Limb (tissue), 2 donors: ENCODE measurements at regions not wholly inside any gene's neighbourhood (a gene's known extent, or its start where the extent isn't known, plus 50 kb on each side); places are given as distances from the start of the nearest gene placed in this dataset.

Experiments used
- DNase-seq, 2 donors: peaks; one replicate each; pipeline ENCODE4 v3.0.0-alpha.2; 2016; ENCODE audit errors: extremely low spot score in 2 of 2

DNA sequence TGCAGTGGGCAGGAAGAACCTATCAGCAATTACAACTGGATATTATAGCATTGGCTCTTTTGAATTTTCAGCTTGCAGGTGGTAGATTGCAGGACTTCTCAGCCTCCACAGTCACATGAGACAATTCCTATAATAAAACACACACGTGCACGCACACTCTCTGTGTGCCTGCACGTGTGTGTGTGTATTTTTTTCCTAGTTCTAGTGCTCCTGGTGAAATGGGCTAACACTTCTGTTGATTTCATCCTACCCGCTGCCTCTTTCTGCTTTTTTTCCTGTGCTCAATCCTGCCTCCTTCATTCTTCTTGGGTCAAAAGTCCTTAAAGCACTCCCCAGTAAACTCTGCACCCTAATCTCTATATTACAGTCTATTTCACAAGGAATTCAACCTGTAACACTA is 320.1 kb downstream of the OSTF1 start:
- DNase-seq, result no peak

GRCh38 chr9:75410405-75410804 is 322.1 kb downstream of the OSTF1 start:
- DNase-seq, result no peak

DNA sequence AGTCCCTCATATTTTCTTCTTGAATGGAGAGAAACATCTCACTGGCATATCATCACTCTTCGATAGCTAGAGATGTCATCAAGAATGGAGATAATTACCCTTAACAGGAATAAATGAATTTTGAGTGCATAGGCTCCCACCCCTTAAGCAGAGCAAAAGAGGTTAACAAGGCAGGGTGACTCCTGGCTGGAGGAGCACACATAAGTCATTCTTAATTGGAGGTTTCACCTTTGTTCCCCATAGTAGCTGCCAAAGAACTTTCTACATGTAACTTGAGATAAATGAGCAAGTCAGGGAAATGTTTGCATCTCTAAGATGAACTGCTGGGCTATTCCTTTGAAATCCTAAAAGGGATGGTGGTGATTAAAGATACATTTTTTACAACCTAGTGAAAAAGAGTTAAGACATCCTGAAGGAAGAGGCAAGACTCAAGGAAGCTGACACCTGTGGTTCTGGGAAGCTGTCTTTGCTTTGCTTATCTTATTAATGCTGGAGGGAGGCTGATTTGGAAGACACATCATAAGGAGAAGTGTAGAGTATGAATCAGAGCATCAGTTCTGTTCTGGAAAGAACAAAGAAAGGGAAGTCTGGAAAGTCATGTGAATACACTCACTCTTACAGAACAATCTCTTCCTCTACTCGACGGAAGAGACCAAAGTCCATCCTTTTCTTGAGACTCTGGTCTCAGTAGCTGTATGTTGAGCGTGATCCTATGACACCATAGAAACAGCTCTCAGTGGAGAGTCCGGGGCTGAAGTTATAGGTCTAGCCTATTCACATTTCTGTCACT is 326.3 kb downstream of the OSTF1 start:
- no peak for DNase-seq

- DNase-seq, result no peak
These were observed 329.2 kb downstream of the OSTF1 start for GRCh38 chr9:75417471-75417870.

DNA sequence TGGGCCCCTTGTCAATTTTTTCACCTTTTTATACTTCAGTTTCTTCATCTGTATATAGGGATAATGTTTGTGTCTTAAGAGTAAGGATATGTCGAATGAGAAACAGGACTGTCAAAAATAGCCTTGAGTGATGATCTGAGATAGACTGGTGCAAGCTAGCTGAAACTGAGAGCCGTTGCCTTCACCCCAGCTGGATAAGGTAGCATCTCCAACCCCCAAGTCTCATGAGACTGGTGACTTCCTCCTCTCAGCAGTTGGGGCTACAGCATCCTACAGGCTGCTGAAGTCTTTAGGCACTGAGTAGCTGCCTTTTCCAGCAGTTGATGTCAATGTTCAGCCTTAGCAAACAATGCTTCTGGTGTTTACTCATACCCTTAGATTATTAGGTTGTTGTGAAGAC is 330.2 kb downstream of the OSTF1 start:
- DNase-seq, result no peak

- DNase-seq, result no peak
These were observed 334.7 kb downstream of the OSTF1 start for GRCh38 chr9:75422944-75423522.

DNA sequence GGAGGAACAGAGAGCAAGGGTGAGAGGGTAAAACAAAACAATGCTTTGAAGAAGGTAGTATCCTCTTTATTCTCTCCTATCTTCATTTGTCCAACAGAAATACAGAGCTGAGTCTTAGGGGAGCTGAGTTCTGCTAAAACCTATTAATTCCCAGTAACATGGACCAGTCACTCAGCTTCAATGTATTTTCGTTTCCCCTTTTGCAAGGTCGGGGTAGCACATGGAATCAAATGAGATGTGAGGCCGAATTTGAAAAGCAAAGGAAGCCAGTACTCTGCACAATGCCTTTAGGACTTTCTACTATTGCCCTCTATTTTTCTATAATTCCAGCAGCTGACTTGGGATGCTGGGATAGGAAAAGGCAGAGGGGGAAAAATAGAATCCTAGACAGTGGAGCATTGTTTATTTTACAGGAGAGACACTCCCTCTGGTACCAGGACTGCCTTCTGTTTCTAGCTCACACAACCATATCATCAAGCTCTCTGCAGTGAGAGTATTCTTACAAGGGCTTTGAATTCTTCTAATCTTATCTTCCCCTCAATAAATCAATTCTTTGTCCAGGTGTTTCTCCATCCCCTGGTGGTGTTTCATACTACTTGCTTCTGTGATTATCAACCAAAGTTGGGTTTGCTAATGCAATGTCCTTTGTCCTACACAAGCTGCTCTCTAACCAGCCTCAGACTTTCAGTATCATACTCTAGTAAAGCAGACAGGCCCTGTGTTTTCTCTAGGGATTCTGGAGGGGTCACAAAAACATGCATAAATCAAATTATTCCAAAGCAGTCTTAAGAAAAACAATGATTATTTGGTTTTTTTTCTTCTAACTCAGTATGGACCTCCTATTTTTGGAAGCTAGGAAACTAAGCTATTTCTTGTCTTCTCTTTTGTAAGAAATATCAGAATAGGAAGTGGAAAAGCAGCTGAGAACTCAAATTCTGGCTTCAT is 341.5 kb downstream of the OSTF1 start:
- no peak for DNase-seq

- no peak for DNase-seq
These were observed 343.1 kb downstream of the OSTF1 start for GRCh38 chr9:75431375-75431774.

GRCh38 chr9:75432386-75432785 is 344.1 kb downstream of the OSTF1 start:
- DNase-seq, result no peak

- no peak for DNase-seq
These were observed 344.6 kb downstream of the OSTF1 start for GRCh38 chr9:75432888-75433287.

GRCh38 chr9:75438716-75439115 is 350.4 kb downstream of the OSTF1 start:
- DNase-seq, result no peak

DNA sequence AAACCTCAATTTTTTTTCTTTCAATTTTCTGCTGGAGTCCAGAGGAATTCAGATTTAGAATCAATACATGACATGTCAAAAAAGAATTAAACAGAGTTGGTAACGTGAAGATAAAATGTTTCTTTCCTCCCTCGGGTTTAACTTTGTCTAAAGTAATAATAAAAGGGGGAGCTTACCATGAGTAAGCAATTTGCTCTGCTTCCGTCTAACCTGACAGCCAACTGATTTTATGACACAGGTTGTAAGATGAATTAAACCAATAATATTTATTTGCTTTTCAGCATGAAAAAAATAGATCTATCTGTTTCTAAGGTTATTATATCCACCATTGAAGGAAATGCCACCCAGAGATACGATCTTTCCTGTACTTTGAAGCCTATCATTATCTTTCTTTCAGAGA is 352.6 kb downstream of the OSTF1 start:
- DNase-seq, result no peak

- no peak for DNase-seq
These were observed 356.8 kb downstream of the OSTF1 start for GRCh38 chr9:75445144-75445543.

GRCh38 chr9:75447281-75447680 is 359.0 kb downstream of the OSTF1 start:
- DNase-seq, result no peak

GRCh38 chr9:75448281-75448680 is 360.0 kb downstream of the OSTF1 start:
- DNase-seq, result no peak

DNA sequence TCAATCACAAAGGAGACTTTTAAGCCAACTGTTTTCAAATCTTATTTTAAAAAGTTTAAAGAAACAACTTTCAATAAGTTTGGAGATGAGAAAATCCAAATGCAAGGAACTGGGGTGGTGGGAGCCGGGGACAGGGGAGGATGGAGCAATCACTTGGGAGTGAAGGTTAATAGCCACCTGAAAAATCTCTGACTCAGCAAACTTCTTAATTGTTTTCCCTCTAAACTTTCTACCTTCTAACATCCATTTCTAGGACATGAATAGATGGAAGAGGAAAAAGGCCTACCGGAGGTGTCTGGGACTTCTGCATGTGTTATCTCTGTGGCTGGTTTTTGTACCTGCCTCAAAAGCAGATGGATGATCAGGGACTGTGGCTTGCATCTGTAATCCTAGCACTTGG is 360.6 kb downstream of the OSTF1 start:
- no peak for DNase-seq

GRCh38 chr9:75451045-75451444 is 362.7 kb downstream of the OSTF1 start:
- DNase-seq, result no peak

DNA sequence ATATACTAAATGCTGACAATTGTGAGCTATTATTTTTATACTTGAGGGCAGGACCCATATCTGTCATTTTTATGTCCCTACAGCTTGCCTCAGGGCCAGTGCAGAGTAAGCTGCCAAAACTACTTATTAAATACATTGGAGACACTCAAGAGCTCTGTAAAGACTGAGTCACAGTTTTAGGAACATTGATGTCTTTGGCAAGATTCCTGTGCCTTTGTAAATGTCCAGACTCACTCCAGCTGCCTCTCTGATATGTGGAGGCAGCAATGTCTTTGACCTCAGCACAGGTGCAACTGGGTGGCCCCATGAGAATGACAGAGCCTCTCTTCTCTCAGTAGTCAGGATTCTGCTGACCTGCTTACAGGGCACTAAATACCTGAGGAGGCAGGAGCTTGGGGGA is 363.2 kb downstream of the OSTF1 start:
- no peak for DNase-seq

DNA sequence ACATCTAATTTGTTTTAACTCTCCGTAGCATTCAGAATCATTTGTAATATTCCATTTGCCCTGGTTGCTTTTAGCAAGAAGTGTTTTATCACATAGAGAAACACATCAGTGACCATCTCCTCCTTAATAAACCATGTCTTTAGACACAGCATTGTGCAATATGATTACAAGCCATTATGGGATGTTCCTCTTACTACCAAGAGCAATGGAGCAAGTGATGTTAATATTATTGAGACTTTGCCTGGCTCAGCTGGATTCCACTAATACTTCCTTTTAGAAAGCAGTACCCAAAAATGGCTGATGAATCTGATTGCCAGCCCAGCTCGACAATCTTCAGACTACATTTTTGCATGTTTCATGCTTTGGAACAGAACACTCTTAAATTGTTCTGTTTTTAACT is 364.2 kb downstream of the OSTF1 start:
- no peak for DNase-seq

DNA sequence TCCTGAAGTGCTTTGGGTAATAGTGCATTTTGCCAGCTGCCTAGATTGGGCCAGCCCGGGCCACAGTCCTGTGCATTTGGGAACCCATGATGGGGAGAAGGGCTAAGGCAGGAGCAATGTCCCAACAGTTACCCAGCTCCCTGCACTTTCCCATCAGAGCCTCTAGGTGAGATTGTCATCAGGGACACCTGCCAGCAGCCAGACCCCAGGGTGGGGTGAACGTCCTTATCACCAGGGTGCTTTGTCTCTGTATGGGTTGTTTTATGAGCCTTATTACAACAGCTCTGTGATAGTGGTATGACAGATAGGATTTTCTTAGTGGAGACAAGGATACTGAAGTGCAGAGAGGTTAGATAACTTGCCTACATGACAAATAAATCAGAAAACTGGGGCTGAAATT is 365.7 kb downstream of the OSTF1 start:
- DNase-seq, result no peak

DNA sequence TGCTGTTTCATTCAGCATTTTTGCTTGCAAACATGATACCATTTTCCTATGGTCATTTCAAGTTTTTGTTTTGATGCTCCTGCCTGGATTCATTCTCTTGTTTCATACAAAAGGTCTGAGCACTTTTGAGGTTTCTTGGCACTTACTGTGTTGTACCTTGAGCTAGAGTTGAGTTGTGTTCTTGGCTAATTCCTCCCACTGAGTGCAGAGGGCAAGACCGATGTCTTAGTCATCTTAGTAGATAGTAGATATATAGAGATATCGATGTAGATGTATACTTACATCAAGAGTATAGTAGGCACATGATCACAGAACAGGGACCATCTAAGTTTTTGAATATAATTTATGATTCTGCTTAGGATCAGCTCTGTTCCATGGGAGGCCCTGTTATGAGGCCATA is 366.6 kb downstream of the OSTF1 start:
- no peak for DNase-seq

DNA sequence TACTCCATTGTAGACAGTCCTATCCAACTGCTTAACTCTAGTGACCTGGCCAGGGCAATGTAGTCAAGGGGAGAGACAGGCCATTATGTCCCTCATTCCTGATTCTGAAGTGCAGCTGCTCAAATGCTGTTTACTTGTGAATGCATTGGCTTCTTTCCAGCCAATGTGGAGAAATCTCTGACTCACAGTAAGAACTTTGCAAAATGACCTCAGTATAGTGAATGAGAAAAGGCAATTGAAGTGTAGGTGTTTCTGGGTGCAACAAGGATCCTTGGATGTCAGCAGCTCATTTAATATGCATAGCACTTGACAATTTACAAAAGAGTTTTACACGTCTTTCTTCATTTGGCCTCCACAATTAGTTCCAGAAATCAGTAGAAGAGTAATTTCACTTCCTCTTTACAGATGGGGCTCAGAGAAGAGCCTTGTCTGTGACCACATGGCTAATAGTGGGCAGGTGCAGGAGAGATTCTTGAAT is 367.2 kb downstream of the OSTF1 start:
- DNase-seq, result no peak
